GM12872 (cell line): ENCODE measurements at regions not wholly inside any gene's neighbourhood (a gene's known extent, or its start where the extent isn't known, plus 50 kb on each side); places are given as distances from the start of the nearest gene placed in this dataset.

Experiments
- TF ChIP-seq, protein P1 (sequence below): IDR thresholded peaks from 3 replicates; pipeline ENCODE4 v1.5.1; 2011; ENCODE audit warnings: low read depth, mild to moderate bottlenecking, low read length, moderate library complexity; ENCODE audit not compliant: insufficient read depth

DNA sequence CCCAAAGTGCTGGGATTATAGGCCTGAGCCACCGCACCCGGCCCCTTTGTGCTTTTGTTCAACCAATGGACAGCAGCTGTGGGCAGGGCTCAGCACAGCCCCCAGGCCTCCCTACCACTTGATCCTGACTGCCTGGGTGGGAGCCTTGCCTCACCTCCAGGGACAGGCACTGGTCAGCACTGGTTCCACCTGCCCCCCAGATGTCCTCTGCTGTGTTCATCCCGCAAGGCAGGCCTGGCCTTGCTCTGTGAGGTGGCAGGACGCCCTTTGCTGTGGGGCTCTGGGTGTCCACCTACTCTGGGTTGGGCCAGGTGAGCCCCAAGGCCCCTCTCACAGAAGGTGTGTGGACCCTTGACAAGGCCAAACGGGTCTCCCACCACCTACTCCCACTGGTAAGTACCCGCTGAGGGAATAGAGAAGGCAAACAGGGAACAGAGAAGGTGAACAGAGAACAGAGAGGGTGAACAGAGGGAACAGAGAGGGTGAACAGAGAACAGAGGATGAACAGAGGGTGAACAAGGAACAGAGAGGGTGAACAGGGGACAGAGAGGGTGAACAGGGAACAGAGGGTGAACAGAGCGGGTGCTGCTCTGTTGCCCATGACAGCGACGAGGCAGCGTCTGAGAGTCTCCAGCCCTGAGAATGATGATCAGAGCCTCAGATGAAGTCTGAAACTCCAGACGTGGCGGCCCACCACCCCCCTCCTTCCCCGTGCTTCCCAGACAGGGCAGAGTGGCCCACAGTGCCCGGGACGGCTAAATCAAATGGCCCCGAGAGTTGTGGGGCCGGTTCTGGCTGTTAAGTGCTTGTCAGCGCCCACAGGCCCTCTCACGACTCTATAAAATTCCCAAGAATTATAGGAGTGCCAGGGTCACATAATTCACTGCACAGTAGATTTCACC is 55.0 kb upstream of the NKX1-1 start:
- TF ChIP-seq, protein P1, sequence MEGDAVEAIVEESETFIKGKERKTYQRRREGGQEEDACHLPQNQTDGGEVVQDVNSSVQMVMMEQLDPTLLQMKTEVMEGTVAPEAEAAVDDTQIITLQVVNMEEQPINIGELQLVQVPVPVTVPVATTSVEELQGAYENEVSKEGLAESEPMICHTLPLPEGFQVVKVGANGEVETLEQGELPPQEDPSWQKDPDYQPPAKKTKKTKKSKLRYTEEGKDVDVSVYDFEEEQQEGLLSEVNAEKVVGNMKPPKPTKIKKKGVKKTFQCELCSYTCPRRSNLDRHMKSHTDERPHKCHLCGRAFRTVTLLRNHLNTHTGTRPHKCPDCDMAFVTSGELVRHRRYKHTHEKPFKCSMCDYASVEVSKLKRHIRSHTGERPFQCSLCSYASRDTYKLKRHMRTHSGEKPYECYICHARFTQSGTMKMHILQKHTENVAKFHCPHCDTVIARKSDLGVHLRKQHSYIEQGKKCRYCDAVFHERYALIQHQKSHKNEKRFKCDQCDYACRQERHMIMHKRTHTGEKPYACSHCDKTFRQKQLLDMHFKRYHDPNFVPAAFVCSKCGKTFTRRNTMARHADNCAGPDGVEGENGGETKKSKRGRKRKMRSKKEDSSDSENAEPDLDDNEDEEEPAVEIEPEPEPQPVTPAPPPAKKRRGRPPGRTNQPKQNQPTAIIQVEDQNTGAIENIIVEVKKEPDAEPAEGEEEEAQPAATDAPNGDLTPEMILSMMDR, result no peak

DNA sequence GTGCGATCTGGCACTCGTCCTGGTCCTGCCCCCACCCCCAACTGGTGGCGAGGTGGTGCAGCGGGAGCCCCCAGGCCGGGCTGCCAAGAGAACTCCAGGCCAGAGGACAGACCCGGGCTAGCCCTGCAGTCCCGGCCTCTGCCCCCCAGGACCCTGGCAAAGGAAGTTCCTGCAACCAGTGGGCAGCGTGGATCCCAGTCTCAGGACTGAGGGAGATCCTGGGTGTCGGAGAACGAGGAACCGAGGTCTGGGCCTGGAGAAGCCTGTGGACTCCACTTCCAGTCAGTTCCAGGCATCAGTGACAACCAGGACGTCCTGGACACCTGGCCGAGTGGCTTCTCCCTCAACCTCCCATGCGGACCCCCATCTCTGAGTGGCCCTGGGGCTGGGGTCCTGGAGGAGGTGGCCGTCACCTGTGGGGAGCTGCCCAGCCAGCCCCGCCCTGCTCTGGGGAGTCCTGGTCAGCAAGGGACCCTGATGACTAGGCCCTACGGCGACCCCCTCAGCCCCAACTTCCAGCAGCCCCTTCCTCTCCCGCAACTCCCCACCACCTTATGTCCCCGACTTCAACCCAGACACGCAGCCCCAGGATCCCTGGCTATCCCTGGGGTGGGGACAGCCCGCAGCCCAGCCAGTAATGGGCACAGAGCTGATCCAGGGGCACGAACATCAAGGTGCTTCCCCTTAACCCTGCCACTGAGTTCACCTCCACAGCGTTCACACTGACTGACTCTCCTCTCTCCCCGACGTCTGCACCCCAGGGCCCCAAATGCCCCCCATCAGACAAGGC is 53.7 kb upstream of the NKX1-1 start:
- TF ChIP-seq, protein P1, result no peak

DNA sequence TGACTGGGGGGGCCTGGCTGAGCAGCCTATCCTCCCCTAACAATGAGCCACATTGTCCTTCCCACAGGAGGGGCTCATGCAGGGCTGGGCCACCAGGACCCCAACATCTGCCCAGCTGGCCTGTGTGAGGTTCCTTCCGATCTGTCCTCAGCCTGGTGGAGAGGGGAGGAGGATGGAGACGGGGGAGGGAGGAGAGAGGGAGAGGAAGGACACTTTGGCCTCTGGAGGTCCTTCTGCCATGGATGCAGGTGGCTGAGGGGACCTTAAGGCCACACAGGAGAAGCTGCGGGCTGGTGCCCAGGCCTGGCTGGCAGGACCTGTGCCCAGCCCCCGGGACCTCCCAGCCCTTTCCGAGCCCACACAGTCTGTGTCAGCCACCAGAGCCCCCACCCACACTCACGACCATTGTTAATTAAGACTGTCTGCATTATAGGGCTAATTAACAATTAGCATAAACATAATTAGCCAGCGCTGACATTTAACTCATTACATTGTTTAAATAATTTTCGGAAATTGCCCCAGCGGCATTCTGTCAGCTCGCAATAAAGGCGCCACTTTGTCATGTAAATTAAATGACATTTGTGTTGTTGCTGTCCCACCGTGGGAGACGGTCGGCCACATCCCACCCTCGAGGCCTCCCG is 53.0 kb upstream of the NKX1-1 start:
- TF ChIP-seq, protein P1, result no peak

DNA sequence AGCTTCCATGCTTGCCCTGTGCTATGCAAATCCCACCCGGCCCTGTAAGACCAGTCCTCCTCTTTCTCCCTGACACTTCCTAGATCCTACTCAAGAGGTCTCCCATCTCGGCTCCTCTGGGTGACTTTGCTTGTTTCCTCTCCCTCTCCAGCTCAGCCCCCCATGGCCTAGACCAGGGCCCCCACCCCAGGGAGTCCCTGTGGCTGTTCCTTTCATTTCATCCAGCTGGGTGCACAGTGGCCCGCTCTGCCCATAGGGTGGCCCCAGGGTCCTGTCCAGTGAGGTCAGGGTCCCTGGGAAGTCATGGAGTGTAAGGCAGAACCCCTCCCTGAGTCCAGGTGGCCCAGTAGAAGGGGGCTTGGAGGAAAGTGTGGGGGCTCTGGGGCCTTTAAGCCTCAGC is 52.3 kb upstream of the NKX1-1 start:
- TF ChIP-seq, protein P1, result no peak
